OCI-LY7 (cell line): ENCODE measurements at regions not wholly inside any gene's neighbourhood (a gene's known extent, or its start where the extent isn't known, plus 50 kb on each side); places are given as distances from the start of the nearest gene placed in this dataset.

ENCODE experiments used
- CTCF ChIP-seq: fragments of 200-600 bp; sonication (generic); conservative IDR thresholded peaks from 2 replicates; pipeline ENCODE4 v1.5.1; 2014; ENCODE audit warnings: mild to moderate bottlenecking, antibody characterized with exemption, low read length, moderate library complexity, mixed read lengths
- EZH2phosphoT487 ChIP-seq: fragments of 200-600 bp; sonication (generic); IDR thresholded peaks from 2 replicates; pipeline ENCODE4 v1.6.1; 2018; ENCODE audit warnings: low read depth, borderline replicate concordance, mild to moderate bottlenecking, mixed run types, antibody characterized with exemption, low read length, moderate library complexity, mixed read lengths

DNA sequence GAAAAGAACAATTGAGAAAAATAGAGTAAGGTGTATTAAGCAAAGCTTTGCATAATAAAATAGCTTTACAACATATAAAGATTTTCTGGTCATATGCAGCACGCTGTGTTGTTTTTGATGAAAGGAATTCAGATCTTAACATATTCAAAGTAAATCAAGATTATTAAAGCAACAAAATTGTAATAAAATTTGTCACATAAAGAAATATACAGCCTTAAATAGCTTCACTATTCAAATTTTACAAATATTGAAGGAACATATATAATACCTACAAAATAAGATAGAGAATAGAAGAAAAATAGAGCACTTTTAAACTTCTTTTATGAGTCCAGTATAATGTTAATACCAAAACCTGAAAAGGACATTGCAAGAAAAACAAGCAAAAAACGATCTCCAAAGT, 749.1 kb upstream of the POT1 start:
- TF ChIP-seq CTCF, result no peak
- TF ChIP-seq EZH2phosphoT487, result no peak
